HL-60 (cell line): ENCODE measurements at regions not wholly inside any gene's neighbourhood (a gene's known extent, or its start where the extent isn't known, plus 50 kb on each side); places are given as distances from the start of the nearest gene placed in this dataset.

ENCODE experiments used
- DNase-seq, 2 experiments: peaks; one replicate each; pipeline ENCODE4 v3.0.0-alpha.2; 2010 to 2020; ENCODE audit warnings: low read depth in 1 of 2, low spot score in 1 of 2
- H3K27ac ChIP-seq: fragments of 250-450 bp; sonication (Bioruptor Pico); replicated peaks from 2 replicates; pipeline ENCODE4 v1.5.1; 2020; ENCODE audit warnings: mild to moderate bottlenecking, moderate library complexity
- H3K27me3 ChIP-seq: fragments of 250-450 bp; sonication (Bioruptor Pico); 2 replicates; pipeline ENCODE4 v1.5.1; 2021; ENCODE audit warnings: mild to moderate bottlenecking, moderate library complexity; ENCODE audit not compliant: insufficient read depth, poor library complexity, severe bottlenecking
- H3K4me3 ChIP-seq: replicated peaks from 2 replicates; pipeline ENCODE4 v1.5.1; 2011; ENCODE audit warnings: mild to moderate bottlenecking, control low read depth, low read length; ENCODE audit not compliant: insufficient read depth
- CTCF ChIP-seq: IDR thresholded peaks from one replicate; pipeline ENCODE4 v1.5.1; 2011; ENCODE audit warnings: low read length, control low read depth, inconsistent platforms; ENCODE audit not compliant: insufficient read depth
- GABPA ChIP-seq: IDR thresholded peaks from 2 replicates; pipeline ENCODE4 v1.6.1; 2012; ENCODE audit warnings: low read depth
- POLR2AphosphoS5 ChIP-seq: IDR thresholded peaks from 2 replicates; pipeline ENCODE4 v1.6.1; 2012; ENCODE audit warnings: low read depth
- SPI1 ChIP-seq: IDR thresholded peaks from 2 replicates; pipeline ENCODE4 v1.6.1; 2012; ENCODE audit warnings: low read depth, mild to moderate bottlenecking, borderline replicate concordance
- TF ChIP-seq, protein P1 (sequence below): IDR thresholded peaks from 2 replicates; pipeline ENCODE4 v1.6.1; 2012; ENCODE audit warnings: low read depth; ENCODE audit not compliant: insufficient replicate concordance

DNA sequence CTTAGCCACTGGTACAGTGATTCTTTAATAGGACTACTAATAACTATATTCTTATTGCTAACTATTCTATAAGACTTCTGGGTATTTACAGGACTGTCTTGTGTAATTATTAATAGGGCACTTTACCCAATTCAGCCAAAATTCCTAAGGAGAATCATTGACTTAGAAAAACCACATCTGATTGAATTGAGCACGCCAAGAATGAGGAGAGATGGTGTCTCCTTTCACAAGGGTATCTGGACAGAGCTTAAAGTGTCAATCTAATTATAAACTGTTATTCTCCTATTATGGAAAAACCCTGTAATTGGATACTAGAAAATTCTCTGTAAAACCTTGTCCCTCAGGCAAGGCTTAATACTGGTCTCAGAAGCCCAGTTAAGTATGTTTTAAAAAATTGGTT, 111.1 kb upstream of the TLL1 start:
- Histone ChIP-seq H3K27ac (no peak overlapping the region), H3K4me3 (no peak overlapping the region), H3K27me3 (no peaks in the 10 kb centered on the region)
- DNase-seq, result no peak
- no peak for TF ChIP-seq SPI1
- no peak for TF ChIP-seq POLR2AphosphoS5
- TF ChIP-seq GABPA, result no peak
- TF ChIP-seq CTCF, result no peak
- TF ChIP-seq, protein P1, sequence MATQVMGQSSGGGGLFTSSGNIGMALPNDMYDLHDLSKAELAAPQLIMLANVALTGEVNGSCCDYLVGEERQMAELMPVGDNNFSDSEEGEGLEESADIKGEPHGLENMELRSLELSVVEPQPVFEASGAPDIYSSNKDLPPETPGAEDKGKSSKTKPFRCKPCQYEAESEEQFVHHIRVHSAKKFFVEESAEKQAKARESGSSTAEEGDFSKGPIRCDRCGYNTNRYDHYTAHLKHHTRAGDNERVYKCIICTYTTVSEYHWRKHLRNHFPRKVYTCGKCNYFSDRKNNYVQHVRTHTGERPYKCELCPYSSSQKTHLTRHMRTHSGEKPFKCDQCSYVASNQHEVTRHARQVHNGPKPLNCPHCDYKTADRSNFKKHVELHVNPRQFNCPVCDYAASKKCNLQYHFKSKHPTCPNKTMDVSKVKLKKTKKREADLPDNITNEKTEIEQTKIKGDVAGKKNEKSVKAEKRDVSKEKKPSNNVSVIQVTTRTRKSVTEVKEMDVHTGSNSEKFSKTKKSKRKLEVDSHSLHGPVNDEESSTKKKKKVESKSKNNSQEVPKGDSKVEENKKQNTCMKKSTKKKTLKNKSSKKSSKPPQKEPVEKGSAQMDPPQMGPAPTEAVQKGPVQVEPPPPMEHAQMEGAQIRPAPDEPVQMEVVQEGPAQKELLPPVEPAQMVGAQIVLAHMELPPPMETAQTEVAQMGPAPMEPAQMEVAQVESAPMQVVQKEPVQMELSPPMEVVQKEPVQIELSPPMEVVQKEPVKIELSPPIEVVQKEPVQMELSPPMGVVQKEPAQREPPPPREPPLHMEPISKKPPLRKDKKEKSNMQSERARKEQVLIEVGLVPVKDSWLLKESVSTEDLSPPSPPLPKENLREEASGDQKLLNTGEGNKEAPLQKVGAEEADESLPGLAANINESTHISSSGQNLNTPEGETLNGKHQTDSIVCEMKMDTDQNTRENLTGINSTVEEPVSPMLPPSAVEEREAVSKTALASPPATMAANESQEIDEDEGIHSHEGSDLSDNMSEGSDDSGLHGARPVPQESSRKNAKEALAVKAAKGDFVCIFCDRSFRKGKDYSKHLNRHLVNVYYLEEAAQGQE, result no peak

DNA sequence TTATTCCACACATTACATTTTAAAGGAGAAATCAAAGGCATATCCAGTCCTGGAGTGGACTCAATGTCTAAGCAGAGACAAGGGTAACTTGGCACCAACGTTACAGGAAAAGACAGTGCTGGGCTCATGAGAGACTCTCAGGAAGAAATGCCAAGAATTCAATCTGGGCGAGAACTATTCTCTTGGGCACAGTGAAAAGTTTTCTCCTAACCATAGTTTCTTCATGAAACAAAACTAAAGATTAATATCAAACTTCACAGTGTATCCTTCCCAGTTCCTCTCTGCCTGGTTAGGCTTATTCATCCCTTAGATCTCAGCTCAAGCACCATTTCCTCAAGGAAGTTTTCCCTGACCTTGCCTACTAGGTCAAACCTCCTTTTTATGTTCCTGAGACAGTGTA, 109.4 kb upstream of the TLL1 start:
- no peak for DNase-seq
- no peak for TF ChIP-seq SPI1
- TF ChIP-seq, protein P1, result no peak
- no peak for TF ChIP-seq CTCF
- TF ChIP-seq GABPA, result no peak
- TF ChIP-seq POLR2AphosphoS5, result no peak
- H3K27ac ChIP-seq, result no peak overlapping the region
- no peak overlapping the region for H3K4me3 ChIP-seq
- H3K27me3 ChIP-seq, result no peaks in the 10 kb centered on the region

DNA sequence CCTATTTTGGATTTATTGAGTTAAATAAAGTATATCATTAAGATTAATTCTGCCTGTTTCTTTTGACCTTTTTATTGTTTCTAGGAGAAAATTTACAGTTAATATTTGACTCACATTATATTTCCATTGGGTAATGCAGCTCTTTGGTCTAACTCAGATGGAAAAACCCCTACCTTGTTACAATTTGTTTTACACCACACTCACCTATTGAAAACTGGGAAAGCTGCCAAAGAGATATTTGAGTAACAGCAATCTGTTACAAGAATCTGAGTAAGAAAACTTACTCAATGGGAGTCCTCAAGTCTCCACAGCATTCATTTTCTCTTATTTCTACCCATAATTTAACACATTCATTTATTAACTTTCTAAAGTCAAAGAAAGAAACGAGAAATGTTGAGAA, 108.0 kb upstream of the TLL1 start:
- no peak for TF ChIP-seq POLR2AphosphoS5
- TF ChIP-seq CTCF, result no peak
- no peak for TF ChIP-seq GABPA
- TF ChIP-seq, protein P1, result no peak
- no peak for TF ChIP-seq SPI1
- H3K27me3 ChIP-seq, result no peaks in the 10 kb centered on the region
- H3K4me3 ChIP-seq, result no peak overlapping the region
- H3K27ac ChIP-seq, result no peak overlapping the region
- DNase-seq, result no peak
